ENCODE measurements at regions not wholly inside any gene's neighbourhood (a gene's known extent, or its start where the extent isn't known, plus 50 kb on each side); places are given as distances from the start of the nearest gene placed in this dataset.

DNA sequence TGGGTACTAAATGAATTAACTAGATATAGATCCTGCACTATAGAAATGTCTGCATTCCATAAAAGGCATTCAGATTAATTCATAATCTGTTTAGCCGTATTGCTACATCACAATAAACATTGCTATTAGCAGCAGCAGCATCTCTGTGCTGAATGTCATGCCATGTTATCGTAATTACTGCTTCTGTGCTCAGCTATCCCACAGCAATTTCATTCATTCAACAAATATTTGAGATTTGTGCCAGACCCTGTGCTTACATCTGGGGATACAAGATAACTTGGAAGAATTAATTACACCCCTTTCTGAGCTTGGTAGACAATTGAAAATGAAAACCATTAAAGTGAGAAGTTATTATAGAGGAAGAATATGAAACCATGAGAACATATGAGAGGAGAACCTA lies 185.8 kb upstream of the C11orf87 start:
- no peak overlapping the region for H3K4me3 Mint-ChIP-seq (ENCODE audit: low read depth, unreplicated experiment)
- no peaks in the 10 kb centered on the region for H3K4me1 Mint-ChIP-seq (ENCODE audit: low read depth, unreplicated experiment)
- peaks cover 9% of the 10 kb centered on the region for H3K9me3 Mint-ChIP-seq (ENCODE audit: low read depth, unreplicated experiment)
- BruUV-seq (replicated peaks) = no TSS peak
- TF ChIP-seq, protein P1, sequence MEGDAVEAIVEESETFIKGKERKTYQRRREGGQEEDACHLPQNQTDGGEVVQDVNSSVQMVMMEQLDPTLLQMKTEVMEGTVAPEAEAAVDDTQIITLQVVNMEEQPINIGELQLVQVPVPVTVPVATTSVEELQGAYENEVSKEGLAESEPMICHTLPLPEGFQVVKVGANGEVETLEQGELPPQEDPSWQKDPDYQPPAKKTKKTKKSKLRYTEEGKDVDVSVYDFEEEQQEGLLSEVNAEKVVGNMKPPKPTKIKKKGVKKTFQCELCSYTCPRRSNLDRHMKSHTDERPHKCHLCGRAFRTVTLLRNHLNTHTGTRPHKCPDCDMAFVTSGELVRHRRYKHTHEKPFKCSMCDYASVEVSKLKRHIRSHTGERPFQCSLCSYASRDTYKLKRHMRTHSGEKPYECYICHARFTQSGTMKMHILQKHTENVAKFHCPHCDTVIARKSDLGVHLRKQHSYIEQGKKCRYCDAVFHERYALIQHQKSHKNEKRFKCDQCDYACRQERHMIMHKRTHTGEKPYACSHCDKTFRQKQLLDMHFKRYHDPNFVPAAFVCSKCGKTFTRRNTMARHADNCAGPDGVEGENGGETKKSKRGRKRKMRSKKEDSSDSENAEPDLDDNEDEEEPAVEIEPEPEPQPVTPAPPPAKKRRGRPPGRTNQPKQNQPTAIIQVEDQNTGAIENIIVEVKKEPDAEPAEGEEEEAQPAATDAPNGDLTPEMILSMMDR (IDR thresholded peaks at IDR 0.05; ENCODE audit: unreplicated experiment) = no peak
- H3K27ac Mint-ChIP-seq (ENCODE audit: unreplicated experiment) = peak overlapping the region; percentile 0
- CTCF ChIA-PET = no interaction called here
- H3K27me3 Mint-ChIP-seq (ENCODE audit: unreplicated experiment) = no peaks in the 10 kb centered on the region
- H3K36me3 Mint-ChIP-seq (ENCODE audit: insufficient read depth, unreplicated experiment) = no peaks in the 10 kb centered on the region
- intact Hi-C loops (cut with micrococcal nuclease; ENCODE audit: unreplicated experiment) = no loop called here
- DNase-seq = no peak

DNA sequence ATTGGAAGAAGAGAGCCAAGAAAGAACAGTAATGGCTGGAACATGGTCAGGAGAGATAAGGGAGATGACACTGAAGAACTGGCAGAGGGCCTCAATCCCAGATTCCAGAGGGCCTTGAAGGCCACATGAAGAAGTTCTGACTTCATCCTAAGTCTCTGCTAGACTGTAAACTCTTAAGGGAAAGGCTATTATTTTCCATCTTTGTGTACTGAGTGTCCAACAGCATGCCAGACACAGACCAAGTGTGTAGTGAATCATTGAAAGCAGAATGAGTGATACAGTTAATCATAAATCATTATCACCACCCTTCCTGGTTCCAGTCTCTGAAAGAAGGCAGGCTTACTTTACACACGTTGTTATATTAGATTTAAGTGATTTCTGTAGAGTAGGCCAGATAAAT lies 185.3 kb upstream of the C11orf87 start:
- CTCF ChIA-PET = no interaction called here
- Mint-ChIP-seq H3K9me3 (ENCODE audit: low read depth, unreplicated experiment) (peaks cover 9% of the 10 kb centered on the region), H3K4me1 (ENCODE audit: low read depth, unreplicated experiment) (no peaks in the 10 kb centered on the region), H3K4me3 (ENCODE audit: low read depth, unreplicated experiment) (no peak overlapping the region), H3K27ac (ENCODE audit: unreplicated experiment) (peak overlapping the region; percentile 0), H3K27me3 (ENCODE audit: unreplicated experiment) (no peaks in the 10 kb centered on the region), H3K36me3 (ENCODE audit: insufficient read depth, unreplicated experiment) (no peaks in the 10 kb centered on the region)
- BruUV-seq (replicated peaks) = no TSS peak
- no peak for DNase-seq
- intact Hi-C loops (cut with micrococcal nuclease; ENCODE audit: unreplicated experiment) = no loop called here
- TF ChIP-seq, protein P1 (IDR thresholded peaks at IDR 0.05; ENCODE audit: unreplicated experiment) = no peak

- TF ChIP-seq, protein P1 (IDR thresholded peaks at IDR 0.05; ENCODE audit: unreplicated experiment) = no peak
Measured at GRCh38 chr11:109237636-109238035, 184.4 kb upstream of the C11orf87 start.

GRCh38 chr11:109241988-109242536 lies 179.9 kb upstream of the C11orf87 start:
- Mint-ChIP-seq H3K27me3 (ENCODE audit: unreplicated experiment) (no peaks in the 10 kb centered on the region), H3K4me3 (ENCODE audit: low read depth, unreplicated experiment) (no peak overlapping the region), H3K4me1 (ENCODE audit: low read depth, unreplicated experiment) (no peaks in the 10 kb centered on the region), H3K9me3 (ENCODE audit: low read depth, unreplicated experiment) (peaks cover 9% of the 10 kb centered on the region), H3K27ac (ENCODE audit: unreplicated experiment) (no peak overlapping the region), H3K36me3 (ENCODE audit: insufficient read depth, unreplicated experiment) (no peaks in the 10 kb centered on the region)
- CTCF ChIA-PET = interaction anchor here (0.5 kb wide), 1 partner anchor 633 kb away, joined by 4 read pairs; no protein-coding TSS in a partner anchor
- no TSS peak for BruUV-seq (replicated peaks)
- TF ChIP-seq, protein P1 (IDR thresholded peaks at IDR 0.05; ENCODE audit: unreplicated experiment) = no peak
- DNase-seq = no peak
- intact Hi-C loops (cut with micrococcal nuclease; ENCODE audit: unreplicated experiment) = no loop called here

More at GRCh38 chr11:109237636-109238035, 184.4 kb upstream of the C11orf87 start:
- no peaks in the 10 kb centered on the region for H3K27me3 Mint-ChIP-seq (ENCODE audit: unreplicated experiment)
- intact Hi-C loops (cut with micrococcal nuclease; ENCODE audit: unreplicated experiment) = no loop called here
- H3K36me3 Mint-ChIP-seq (ENCODE audit: insufficient read depth, unreplicated experiment) = no peaks in the 10 kb centered on the region
- no peak overlapping the region for H3K27ac Mint-ChIP-seq (ENCODE audit: unreplicated experiment)
- H3K9me3 Mint-ChIP-seq (ENCODE audit: low read depth, unreplicated experiment) = peaks cover 9% of the 10 kb centered on the region
- H3K4me3 Mint-ChIP-seq (ENCODE audit: low read depth, unreplicated experiment) = no peak overlapping the region
- H3K4me1 Mint-ChIP-seq (ENCODE audit: low read depth, unreplicated experiment) = no peaks in the 10 kb centered on the region
- CTCF ChIA-PET = no interaction called here
- no TSS peak for BruUV-seq (replicated peaks)
- no peak for DNase-seq
